A673 (cell line): ENCODE measurements at regions not wholly inside any gene's neighbourhood (a gene's known extent, or its start where the extent isn't known, plus 50 kb on each side); places are given as distances from the start of the nearest gene placed in this dataset.

Source experiments
- BruUV-seq: library from RNA; stranded (reverse); fragments of 400-500 nt; replicated peaks from 2 replicates; lab custom pipeline; 2021; lab: Mats Ljungman, UMichigan
- CTCF ChIA-PET: fragments of 300-600 bp; sonication (Branson Sonifier 250); formaldehyde crosslinking; loops from one replicate; lab custom pipeline; 2022; ENCODE audit warnings: antibody characterized with exemption; lab: Charles Lee
- POLR2A ChIA-PET: fragments of 300-600 bp; sonication (Branson Sonifier 250); formaldehyde crosslinking; loops from one replicate; lab custom pipeline; 2022; ENCODE audit warnings: antibody characterized with exemption; ENCODE audit not compliant: low non-redundant PET; lab: Charles Lee
- DNase-seq: peaks from one replicate; pipeline ENCODE4 v3.0.0-alpha.2; 2015; ENCODE audit warnings: low spot score
- H3K27ac ChIP-seq: fragments of 200-600 bp; sonication (generic); 2 replicates; pipeline ENCODE4 v1.5.1; 2016; ENCODE audit warnings: mixed run types, low read depth, mild to moderate bottlenecking, mixed read lengths, antibody characterized with exemption, low read length; ENCODE audit not compliant: poor library complexity, severe bottlenecking
- H3K27me3 ChIP-seq: fragments of 200-600 bp; sonication (generic); replicated peaks from 2 replicates; pipeline ENCODE4 v1.6.1; 2017; ENCODE audit warnings: mixed run types, low read depth, mild to moderate bottlenecking, mixed read lengths, antibody characterized with exemption, low read length; ENCODE audit not compliant: insufficient read depth, poor library complexity
- H3K36me3 ChIP-seq: fragments of 200-600 bp; sonication (generic); 2 replicates; pipeline ENCODE4 v1.6.1; 2016; ENCODE audit warnings: mixed run types, mild to moderate bottlenecking, mixed read lengths, antibody characterized with exemption, low read length; ENCODE audit not compliant: insufficient read depth, poor library complexity, severe bottlenecking
- H3K4me1 ChIP-seq: fragments of 200-600 bp; sonication (generic); 2 replicates; pipeline ENCODE4 v1.6.1; 2017; ENCODE audit warnings: mixed run types, mild to moderate bottlenecking, mixed read lengths, antibody characterized with exemption, low read length; ENCODE audit not compliant: insufficient read depth, poor library complexity, severe bottlenecking
- H3K4me3 ChIP-seq: fragments of 200-600 bp; sonication (generic); 2 replicates; pipeline ENCODE4 v1.5.1; 2016; ENCODE audit warnings: low read depth, mixed run types, mild to moderate bottlenecking, mixed read lengths, low read length; ENCODE audit not compliant: poor library complexity, severe bottlenecking
- H3K9me3 ChIP-seq: fragments of 200-600 bp; sonication (generic); 2 replicates; pipeline ENCODE4 v1.6.1; 2016; ENCODE audit warnings: mixed run types, low read depth, mild to moderate bottlenecking, mixed read lengths, antibody characterized with exemption, low read length; ENCODE audit not compliant: poor library complexity, severe bottlenecking
- EZH2 ChIP-seq: fragments of 200-600 bp; sonication (generic); IDR thresholded peaks from 2 replicates; pipeline ENCODE4 v1.6.1; 2017; ENCODE audit warnings: borderline replicate concordance, low read depth, mild to moderate bottlenecking, mixed read lengths, antibody characterized with exemption, low read length; ENCODE audit not compliant: poor library complexity, severe bottlenecking
- intact Hi-C: fragments of 100-400 bp; cut with micrococcal nuclease; formaldehyde crosslinking; loops from one replicate; pipeline ENCODE4 v1.10.0; 2022; ENCODE audit not compliant: unreplicated experiment
- TF ChIP-seq, protein P1 (sequence below): fragments of 300-800, 200-600 bp; sonication (generic); conservative IDR thresholded peaks from 2 replicates; pipeline ENCODE4 v1.5.1; 2017; ENCODE audit warnings: low read depth, mild to moderate bottlenecking, antibody characterized with exemption, low read length, moderate library complexity, mixed read lengths

DNA sequence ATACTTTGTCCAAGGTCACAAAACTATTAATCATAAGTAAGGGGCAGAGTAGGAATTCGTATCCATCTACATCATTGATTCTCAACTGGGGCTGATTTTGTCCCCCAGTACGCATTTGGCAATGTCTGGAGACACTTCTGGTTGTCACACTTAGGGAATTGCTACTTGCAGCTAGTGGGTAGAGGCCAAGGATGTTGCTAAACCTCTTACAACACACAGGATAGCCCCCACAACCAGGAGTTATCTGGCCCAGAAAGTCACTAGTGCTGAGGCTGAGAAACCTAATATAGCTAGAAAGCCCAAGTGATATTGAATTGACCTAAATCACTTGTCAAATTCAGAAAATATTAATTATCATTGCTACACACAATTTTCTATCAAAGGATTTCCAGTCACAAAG lies 120.4 kb upstream of the ABCA1 start:
- no TSS peak for BruUV-seq
- intact Hi-C loops = no loop called here
- no peak for DNase-seq
- TF ChIP-seq, protein P1, sequence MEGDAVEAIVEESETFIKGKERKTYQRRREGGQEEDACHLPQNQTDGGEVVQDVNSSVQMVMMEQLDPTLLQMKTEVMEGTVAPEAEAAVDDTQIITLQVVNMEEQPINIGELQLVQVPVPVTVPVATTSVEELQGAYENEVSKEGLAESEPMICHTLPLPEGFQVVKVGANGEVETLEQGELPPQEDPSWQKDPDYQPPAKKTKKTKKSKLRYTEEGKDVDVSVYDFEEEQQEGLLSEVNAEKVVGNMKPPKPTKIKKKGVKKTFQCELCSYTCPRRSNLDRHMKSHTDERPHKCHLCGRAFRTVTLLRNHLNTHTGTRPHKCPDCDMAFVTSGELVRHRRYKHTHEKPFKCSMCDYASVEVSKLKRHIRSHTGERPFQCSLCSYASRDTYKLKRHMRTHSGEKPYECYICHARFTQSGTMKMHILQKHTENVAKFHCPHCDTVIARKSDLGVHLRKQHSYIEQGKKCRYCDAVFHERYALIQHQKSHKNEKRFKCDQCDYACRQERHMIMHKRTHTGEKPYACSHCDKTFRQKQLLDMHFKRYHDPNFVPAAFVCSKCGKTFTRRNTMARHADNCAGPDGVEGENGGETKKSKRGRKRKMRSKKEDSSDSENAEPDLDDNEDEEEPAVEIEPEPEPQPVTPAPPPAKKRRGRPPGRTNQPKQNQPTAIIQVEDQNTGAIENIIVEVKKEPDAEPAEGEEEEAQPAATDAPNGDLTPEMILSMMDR = no peak
- no peak for TF ChIP-seq EZH2
- POLR2A ChIA-PET = no interaction called here
- H3K27ac ChIP-seq = no peak overlapping the region
- peaks cover 81% of the 10 kb centered on the region for H3K27me3 ChIP-seq
- no peaks in the 10 kb centered on the region for H3K9me3 ChIP-seq
- H3K4me3 ChIP-seq = no peak overlapping the region
- CTCF ChIA-PET = no interaction called here
- H3K4me1 ChIP-seq = peaks cover 8% of the 10 kb centered on the region
- H3K36me3 ChIP-seq = no peaks in the 10 kb centered on the region

DNA sequence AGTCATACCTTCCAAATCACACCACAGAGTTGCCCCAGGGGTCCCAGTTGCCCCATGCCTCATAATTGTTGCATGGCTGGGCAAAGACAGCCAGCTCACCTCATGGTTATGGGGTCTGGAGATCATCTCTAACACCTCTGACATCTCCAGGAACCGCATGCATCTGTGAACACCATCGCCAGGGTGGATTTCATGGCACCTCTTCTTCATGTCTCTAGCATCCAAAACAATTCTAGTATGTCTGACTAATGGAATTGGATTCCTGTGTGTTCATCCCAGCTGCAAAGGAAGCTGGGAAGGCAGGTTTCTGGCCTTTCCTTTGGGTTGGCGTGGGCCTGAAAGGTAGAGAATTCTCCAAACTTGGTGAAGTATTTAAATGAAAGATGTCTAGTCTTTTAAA lies 122.3 kb upstream of the ABCA1 start:
- TF ChIP-seq, protein P1 = no peak
- no peak for TF ChIP-seq EZH2
- ChIA-PET POLR2A (no interaction called here), CTCF (no interaction called here)
- Histone ChIP-seq H3K4me3 (no peak overlapping the region), H3K4me1 (peaks cover 8% of the 10 kb centered on the region), H3K27me3 (peaks cover 67% of the 10 kb centered on the region), H3K9me3 (no peaks in the 10 kb centered on the region), H3K27ac (no peak overlapping the region), H3K36me3 (no peaks in the 10 kb centered on the region)
- DNase-seq = no peak
- no TSS peak for BruUV-seq
- intact Hi-C loops = no loop called here

- ChIA-PET POLR2A (no interaction called here), CTCF (no interaction called here)
- no peak for DNase-seq
- Histone ChIP-seq H3K4me3 (no peak overlapping the region), H3K36me3 (no peaks in the 10 kb centered on the region), H3K4me1 (peaks cover 4% of the 10 kb centered on the region), H3K27me3 (peaks cover 67% of the 10 kb centered on the region), H3K27ac (no peak overlapping the region), H3K9me3 (no peaks in the 10 kb centered on the region)
- BruUV-seq = no TSS peak
- TF ChIP-seq, protein P1 = no peak
- TF ChIP-seq EZH2 = no peak
- intact Hi-C loops = no loop called here
Measured at GRCh38 chr9:105051897-105052296, 123.9 kb upstream of the ABCA1 start.
